ENCODE measurements at regions not wholly inside any gene's neighbourhood (a gene's known extent, or its start where the extent isn't known, plus 50 kb on each side); places are given as distances from the start of the nearest gene placed in this dataset.

DNA sequence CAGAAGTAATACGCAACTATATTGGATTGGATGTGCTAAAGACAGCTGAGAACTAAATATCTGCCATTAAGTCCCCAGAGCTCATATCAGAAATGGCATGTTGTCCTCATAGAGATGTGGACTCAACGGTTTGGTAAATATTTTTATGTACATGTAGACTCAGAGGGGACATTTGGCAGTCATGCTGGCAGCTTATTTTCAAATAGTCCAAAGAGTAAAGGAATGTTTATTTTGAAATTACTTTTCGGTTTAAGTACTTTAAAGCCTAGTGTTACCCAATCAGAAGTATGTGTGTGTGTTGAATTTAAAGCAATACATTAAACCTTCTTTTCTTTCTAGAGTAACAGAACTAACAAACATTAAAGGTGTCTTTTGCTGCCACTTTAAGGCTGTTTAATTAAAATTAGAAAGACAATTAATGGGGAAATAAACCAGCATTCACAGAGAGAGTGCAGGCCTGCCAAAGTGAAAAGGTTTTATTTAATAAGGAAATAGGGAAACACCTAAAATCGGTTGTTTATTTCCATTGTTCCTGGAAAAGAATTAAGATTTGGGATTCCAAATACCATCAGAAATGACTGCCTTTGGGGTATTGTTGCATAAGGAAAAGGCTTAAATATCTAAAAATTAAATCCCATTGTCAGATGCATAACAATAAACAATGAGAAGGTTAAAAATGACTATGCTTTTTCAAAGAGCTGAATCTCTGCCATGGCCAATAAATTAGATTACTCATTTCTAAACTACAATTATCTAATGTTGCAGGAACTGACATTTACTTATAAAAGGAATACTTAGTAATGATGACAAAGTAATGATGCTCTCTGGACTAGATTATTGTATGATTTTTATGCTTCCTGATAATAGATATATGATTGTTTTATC lies 113.4 kb upstream of the AHR start:
- peak; percentile 43 for DNase-seq

- peak; percentile 85 for DNase-seq
Observed at GRCh38 chr7:17185690-17186070, 112.8 kb upstream of the AHR start.

DNA sequence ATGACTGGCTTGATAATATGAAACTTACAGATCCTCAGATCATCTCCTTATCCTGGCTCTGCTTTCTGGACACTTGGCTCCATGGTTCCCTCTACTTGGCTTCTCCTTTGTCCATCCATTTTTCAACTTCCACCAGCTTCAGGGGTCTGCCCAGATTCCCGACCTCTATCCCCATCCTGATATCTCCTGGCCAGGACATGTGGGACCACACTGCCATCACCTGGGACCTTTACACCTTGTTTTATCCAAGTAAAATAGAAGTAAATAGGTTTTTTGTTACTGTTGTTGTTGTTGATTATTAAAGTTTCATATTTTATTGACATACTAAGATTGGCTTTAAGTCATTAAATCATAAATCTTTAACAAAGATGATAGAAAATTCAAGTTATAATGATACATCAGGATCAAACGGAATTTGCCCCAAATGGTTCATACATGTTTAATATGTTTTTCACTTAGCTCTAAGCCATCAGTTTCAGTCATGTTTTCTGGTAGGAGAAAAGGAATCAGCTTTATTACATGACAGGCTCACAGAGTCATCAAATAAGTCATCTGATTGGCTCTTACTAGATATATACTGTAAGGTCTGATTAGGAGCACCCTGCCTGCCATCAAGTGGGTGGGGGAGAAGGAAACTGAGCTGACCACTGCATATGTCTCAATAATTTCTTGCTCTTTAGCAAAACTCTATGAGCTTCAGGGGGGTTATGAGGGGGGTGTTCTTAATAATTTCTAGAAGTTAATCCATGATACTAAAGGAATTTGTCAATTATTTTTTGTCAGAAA lies 111.5 kb upstream of the AHR start:
- DNase-seq = no peak

- DNase-seq = no peak
Observed at GRCh38 chr7:17194656-17195055, 103.8 kb upstream of the AHR start.

- no peak for DNase-seq
Observed at GRCh38 chr7:17195576-17195975, 102.9 kb upstream of the AHR start.

GRCh38 chr7:17205910-17206309 lies 92.5 kb upstream of the AHR start:
- no peak for DNase-seq

DNA sequence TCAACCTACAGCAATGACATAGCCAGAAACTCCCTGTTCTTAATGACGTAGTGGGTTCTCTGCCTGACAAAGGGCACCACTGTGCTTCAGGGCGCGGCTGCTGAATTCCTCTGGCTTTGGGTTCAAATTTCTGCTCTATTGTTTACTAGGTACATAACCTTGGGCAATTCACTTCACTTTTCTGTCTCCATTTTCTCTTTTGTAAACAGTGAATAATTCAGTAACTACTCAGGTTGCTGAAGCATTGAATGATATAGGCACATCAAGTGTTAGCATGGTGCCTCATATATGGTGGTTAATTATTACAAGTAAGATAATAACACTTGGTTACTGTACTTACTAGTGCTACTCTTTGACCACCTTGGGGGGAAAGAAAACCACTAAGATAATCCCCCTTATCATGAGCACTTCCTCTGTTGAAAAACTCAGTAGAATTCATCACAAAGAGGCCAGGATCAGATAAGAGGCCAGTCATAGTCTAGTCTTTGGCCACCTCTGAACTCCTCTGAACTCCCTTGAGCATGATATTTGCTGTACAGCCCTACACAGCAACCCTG lies 92.0 kb upstream of the AHR start:
- DNase-seq = no peak

DNA sequence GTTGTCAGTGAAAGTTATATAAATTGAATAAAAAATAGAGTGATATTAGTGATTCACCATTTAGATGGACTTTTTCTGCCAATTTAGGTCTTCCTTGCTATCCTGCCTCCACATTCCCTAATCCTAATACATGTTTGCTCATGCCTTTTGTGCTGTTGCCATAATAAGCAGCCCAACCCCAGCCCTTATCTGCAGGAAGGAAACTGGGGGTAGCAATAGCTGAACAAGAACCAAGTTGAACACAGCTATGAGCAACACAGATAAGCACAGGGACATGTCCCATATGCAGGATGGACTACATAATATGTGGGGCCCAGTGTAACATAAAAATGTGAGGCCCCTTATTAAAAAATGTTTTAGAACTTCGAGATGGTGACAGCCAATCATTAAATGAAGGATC lies 91.2 kb upstream of the AHR start:
- DNase-seq = no peak

GRCh38 chr7:17209101-17209500 lies 89.4 kb upstream of the AHR start:
- no peak for DNase-seq

DNA sequence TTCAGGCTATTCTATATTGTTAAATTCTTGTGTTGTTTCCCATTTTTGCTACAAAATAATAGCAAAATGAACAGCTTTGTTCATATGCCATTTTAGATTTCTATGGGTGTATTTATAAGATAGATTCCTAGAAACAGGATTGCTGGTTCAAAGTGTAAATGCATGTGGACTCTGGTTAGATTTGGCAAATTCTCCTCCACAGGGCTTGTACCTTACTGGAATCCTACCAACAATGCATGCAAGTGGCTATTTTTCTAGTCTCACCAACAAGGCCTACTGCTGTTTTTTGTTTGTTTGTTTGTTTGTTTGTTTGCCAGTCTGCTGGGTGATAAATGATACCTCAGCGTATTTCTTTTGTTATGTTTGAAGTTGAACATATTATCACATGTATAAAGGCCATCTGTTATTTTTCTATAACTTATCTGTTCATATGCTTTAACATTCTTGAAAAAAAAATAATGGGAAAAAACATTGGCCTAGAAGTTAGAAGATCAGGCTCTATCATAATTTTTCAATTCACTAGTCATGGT lies 87.1 kb upstream of the AHR start:
- no peak for DNase-seq

GRCh38 chr7:17212188-17212587 lies 86.3 kb upstream of the AHR start:
- DNase-seq = no peak

DNA sequence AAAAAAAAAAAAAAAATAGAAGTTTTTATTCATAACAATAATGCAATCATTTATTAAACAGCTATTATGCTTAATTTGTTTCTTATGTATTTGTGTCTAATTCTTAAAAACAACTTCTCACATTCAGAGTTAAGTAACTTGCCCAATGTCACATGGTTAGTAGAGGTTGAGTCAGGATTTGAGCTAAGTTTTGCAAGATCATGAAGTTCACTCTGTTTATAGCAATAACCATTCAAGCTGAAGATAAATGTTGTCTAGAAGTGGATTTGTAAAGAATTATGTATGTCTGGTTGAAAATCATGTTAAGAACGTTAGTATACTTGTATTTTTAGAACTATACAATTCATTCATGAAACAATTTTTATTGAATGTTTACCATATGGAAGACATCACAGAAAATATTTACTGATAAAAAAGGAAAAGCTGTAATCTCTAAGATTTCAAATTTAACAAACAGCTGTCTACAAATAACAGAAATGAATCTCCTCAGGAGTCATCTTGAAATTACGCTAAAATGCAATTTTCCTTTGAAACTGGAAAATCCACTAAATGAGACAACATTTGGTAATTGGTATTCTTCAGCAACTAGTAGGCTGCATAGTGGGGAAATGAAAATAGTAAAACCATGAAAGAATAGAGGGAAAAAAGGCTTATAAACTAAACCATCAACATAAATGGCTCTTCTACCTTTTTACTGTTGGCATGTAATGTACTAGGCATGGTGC lies 70.5 kb upstream of the AHR start:
- no peak for DNase-seq

DNA sequence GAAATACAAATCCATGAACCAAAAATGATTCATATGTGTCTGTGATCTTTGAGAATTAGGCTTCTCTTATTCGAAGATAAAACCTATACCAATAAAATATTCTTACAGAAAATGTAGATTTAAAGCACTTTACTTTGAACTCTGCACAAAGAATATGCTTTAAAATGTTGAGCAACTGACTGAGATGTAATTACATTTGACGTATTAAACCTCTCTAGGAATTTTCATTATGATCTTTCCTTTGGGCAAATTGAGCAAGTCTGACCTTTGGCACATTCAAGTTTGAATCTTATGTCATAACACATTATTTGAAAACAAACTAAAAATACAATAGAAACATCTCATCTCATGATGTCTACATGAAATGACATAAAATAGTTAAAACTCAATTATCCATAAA lies 69.2 kb upstream of the AHR start:
- no peak for DNase-seq

DNA sequence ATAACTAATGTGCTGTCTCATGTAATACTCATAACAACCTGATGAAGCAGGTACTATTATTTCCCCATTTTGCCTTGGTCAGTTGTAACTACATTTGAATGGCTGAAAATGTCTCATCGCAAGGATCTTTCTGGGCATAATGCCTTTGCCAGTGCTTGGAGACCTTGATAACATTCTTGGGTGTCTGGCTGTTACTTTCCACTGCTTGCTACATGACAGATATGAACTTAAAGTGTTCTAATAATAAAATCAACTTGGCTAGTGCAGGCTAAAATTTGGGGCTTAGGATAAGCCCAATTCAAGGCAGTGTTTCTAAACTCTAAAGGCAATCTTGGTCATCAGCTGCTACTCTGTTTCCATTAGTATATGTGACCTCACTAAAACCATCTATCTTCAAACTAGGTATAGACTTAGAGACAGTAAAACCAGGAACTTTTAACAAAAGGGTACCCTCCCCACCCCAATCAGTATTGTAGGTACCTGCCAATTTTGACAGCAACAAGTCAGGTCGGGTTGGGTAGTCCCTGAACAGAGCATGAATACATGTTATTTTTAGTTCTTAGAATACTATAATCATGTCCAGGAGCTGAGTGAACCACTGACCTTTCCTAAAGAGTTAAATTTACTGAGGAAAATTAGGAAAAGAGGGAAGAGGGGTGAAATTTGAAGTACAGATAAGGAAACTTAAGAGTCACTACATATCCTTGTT lies 68.2 kb upstream of the AHR start:
- DNase-seq = no peak

DNA sequence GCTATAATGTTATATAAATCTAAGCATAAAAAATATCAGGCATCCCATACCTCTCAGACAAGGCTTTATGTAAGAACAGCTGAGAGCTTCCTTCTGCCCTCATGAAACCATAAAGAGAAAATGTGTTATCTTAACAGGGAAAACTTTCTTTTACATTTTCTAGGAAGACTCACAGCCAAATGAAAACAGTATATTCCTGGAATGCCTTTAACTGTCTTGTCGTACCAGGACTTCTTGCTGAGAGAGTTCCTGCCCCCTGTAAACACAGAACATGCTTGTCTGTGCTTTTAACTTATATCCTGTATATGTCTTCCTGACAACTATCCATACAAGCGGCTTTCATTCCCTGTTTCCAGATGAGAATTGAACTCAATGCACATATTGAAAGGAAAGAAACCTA lies 64.8 kb upstream of the AHR start:
- no peak for DNase-seq

DNA sequence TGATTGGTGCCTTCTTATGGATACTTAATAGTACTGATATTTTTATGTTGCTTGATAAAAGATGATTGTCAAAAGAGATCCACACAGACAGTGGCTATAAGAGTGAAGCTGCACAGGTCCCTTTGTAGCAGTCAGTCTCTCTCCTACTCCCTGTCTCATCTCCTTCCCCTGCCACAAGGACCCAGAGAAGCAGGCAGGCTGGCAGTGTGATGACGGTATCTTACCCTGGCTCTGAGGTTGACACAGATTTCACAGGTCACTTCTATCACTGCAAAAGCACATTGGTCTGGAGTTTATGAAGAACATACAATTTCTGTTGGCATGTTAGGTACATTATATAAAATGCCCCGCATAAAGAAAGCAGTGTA lies 64.4 kb upstream of the AHR start:
- no peak for DNase-seq

DNA sequence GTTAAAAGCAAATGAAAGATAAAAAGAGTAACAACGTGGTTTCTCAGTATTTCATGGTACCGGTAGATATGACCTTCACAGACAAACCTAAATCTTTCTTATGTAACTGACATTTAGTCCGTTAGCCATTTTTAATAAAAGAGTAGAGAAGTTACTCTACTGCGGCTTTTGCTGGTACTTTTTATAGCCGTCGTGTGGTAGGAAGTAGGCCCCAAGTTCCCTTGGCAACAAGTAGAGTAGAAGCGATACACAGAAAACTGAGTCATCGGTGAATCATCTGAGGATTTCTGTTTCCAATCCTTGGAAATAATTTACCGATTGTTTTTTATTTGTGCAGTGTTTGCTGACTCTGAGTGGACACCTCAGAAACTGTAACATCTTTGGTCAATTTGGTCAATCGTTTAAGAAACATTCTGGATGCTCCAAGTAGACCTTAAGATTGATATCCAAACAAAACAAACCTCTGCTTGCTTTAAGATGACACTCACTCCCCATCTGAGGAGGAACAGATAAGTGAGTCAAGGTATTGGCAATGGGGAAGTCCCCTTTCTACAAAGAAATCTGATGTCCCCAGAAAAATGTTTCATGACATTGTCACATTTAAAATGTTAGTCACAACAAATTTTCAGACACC lies 63.9 kb upstream of the AHR start:
- peak; percentile 84 for DNase-seq

DNA sequence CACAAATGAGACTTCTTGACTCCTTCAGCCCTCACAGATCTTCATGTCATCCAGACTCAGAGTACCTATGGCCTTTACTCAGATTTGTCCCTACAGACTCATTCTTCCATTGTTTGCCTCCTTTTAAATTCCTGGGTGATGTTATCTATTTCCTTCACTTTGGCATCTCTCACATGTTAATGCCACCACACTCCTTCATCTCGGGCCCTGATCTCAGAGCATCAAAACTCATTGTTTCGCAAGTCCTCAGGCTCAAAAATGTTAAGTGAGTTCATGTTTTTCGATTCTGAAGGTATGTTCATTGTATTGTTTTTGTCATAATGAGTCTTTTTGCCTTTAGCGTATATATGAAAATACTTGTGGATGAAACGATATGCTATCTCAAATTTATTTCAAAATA lies 62.3 kb upstream of the AHR start:
- DNase-seq = no peak

GRCh38 chr7:17236603-17237002 lies 61.8 kb upstream of the AHR start:
- no peak for DNase-seq

GRCh38 chr7:17239046-17239445 lies 59.4 kb upstream of the AHR start:
- no peak for DNase-seq

- peak; percentile 53 for DNase-seq
Observed at GRCh38 chr7:17239683-17240521, 58.5 kb upstream of the AHR start.
